HG02759 (cell line): ENCODE measurements at regions not wholly inside any gene's neighbourhood (a gene's known extent, or its start where the extent isn't known, plus 50 kb on each side); places are given as distances from the start of the nearest gene placed in this dataset.

Source experiments
- ATAC-seq: cut with Tn5 transposase; IDR thresholded peaks from one replicate; pipeline ENCODE4 v1.9.1; 2021; ENCODE audit warnings: mild to moderate bottlenecking, moderate library complexity; ENCODE audit not compliant: unreplicated experiment

- ATAC-seq: no peak
These were observed 210.1 kb upstream of the MAF start for GRCh38 chr16:79810449-79811189.

GRCh38 chr16:79809376-79809775 lies 208.8 kb upstream of the MAF start:
- ATAC-seq: no peak

- ATAC-seq: no peak
These were observed 208.2 kb upstream of the MAF start for GRCh38 chr16:79808731-79809130.

GRCh38 chr16:79806757-79807156 lies 206.2 kb upstream of the MAF start:
- ATAC-seq: no peak

GRCh38 chr16:79805621-79806020 lies 205.1 kb upstream of the MAF start:
- ATAC-seq: no peak

- ATAC-seq: no peak
These were observed 201.1 kb upstream of the MAF start for GRCh38 chr16:79801646-79802045.

GRCh38 chr16:79800016-79800608 lies 199.6 kb upstream of the MAF start:
- ATAC-seq: no peak

GRCh38 chr16:79798416-79799053 lies 198.0 kb upstream of the MAF start:
- no peak for ATAC-seq

- ATAC-seq: no peak
These were observed 196.9 kb upstream of the MAF start for GRCh38 chr16:79797486-79797885.

- ATAC-seq: no peak
These were observed 195.0 kb upstream of the MAF start for GRCh38 chr16:79795556-79795955.

- no peak for ATAC-seq
These were observed 194.4 kb upstream of the MAF start for GRCh38 chr16:79794941-79795340.

GRCh38 chr16:79792664-79793351 lies 192.3 kb upstream of the MAF start:
- ATAC-seq: no peak

- ATAC-seq: no peak
These were observed 191.5 kb upstream of the MAF start for GRCh38 chr16:79792076-79792475.

GRCh38 chr16:79790854-79791253 lies 190.3 kb upstream of the MAF start:
- no peak for ATAC-seq

- no peak for ATAC-seq
These were observed 188.4 kb upstream of the MAF start for GRCh38 chr16:79788949-79789348.

- ATAC-seq: no peak
These were observed 185.9 kb upstream of the MAF start for GRCh38 chr16:79786389-79786788.

- ATAC-seq: no peak
These were observed 183.5 kb upstream of the MAF start for GRCh38 chr16:79784007-79784406.

- ATAC-seq: no peak
These were observed 177.1 kb upstream of the MAF start for GRCh38 chr16:79777679-79778078.

GRCh38 chr16:79776243-79776847 lies 175.8 kb upstream of the MAF start:
- no peak for ATAC-seq

- no peak for ATAC-seq
These were observed 172.2 kb upstream of the MAF start for GRCh38 chr16:79772784-79773183.

- no peak for ATAC-seq
These were observed 171.5 kb upstream of the MAF start for GRCh38 chr16:79772048-79772447.
